ENCODE measurements at regions not wholly inside any gene's neighbourhood (a gene's known extent, or its start where the extent isn't known, plus 50 kb on each side); places are given as distances from the start of the nearest gene placed in this dataset.
"Not testable (repeated sequence)": the region's sequence is repeated elsewhere in the genome, so short reads cannot be mapped to it uniquely, and the experiment has no call there.

DNA sequence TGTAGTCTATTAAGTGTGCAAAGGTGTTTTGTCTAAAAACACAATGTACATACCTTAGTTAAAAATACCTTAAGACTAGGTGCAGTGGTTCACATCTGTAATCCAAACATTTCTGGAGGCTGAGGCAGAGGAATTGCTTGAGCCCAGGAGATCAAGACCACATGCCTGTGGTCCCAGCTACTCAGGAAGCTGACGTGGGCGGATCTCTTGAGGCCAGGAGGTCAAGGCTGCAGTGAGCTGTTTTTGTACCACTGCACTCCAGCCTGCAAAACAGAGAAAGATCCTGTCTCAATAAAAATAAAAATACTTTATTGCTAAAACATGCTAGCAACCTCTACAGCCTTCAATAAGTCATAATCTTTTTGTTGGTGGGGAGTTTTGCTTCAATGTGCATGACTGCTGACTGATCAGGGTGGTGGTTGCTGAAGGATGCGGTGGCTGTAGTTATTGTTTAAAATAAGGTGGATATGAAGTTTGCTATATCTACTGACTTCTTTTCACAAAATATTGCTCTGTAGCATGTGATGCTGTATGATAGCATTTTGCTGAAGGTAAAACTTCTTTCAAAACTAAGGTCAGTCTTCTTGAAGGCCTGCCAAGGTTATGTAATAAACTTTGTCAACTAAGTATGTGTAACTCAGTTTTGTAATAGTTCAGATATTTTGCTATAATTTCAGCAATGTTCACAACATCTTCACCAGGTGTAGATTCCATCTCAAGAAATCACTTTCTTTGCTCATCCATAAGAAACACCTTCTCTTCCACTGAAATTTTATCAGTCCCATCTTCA lies 1238.0 kb upstream of the NRXN1 start:
- Histone ChIP-seq H3K36me3 (no peaks in the 10 kb centered on the region), H3K27me3 (no peaks in the 10 kb centered on the region), H3K4me1 (ENCODE audit: insufficient read depth) (no peaks in the 10 kb centered on the region), H3K4me3 (no peak overlapping the region), H3K27ac (no peak overlapping the region), H3K9me3 (no peaks in the 10 kb centered on the region)
- TF ChIP-seq POLR2A (IDR thresholded peaks at IDR 0.05) (no peak), EP300 (IDR thresholded peaks at IDR 0.05) (no peak)
- TF ChIP-seq, protein P1, sequence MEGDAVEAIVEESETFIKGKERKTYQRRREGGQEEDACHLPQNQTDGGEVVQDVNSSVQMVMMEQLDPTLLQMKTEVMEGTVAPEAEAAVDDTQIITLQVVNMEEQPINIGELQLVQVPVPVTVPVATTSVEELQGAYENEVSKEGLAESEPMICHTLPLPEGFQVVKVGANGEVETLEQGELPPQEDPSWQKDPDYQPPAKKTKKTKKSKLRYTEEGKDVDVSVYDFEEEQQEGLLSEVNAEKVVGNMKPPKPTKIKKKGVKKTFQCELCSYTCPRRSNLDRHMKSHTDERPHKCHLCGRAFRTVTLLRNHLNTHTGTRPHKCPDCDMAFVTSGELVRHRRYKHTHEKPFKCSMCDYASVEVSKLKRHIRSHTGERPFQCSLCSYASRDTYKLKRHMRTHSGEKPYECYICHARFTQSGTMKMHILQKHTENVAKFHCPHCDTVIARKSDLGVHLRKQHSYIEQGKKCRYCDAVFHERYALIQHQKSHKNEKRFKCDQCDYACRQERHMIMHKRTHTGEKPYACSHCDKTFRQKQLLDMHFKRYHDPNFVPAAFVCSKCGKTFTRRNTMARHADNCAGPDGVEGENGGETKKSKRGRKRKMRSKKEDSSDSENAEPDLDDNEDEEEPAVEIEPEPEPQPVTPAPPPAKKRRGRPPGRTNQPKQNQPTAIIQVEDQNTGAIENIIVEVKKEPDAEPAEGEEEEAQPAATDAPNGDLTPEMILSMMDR (IDR thresholded peaks at IDR 0.05), result no peak
- intact Hi-C loops (cut with DNase I), result no loop called here
- WGBS, 3 donors, result 35 to 46% (median 35%) methylated on average over 3 of the region's 3 CpGs
- DNase-seq, result no peak

DNA sequence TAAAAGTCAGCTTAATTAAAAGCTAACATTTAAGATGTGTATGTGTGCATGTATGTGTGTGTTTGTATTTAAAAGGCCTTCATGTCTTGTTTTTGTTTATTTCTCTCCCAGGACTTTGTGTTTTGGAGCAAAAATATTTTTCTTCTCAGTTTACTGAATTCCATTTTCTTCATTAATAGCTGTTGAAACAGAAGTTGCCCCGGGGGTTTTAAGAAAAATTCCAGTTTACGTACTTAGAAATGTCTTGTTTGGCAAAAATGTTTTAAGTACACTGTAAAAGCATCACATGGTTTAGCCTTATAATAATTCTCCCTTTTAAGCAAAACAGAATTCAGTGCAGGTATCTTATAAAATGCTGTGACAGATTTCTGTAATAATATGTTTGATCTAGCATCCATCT lies 1233.0 kb upstream of the NRXN1 start:
- TF ChIP-seq POLR2A (IDR thresholded peaks at IDR 0.05) (no peak), EP300 (IDR thresholded peaks at IDR 0.05) (no peak)
- TF ChIP-seq, protein P1 (IDR thresholded peaks at IDR 0.05), result no peak
- Histone ChIP-seq H3K27me3 (no peaks in the 10 kb centered on the region), H3K4me1 (ENCODE audit: insufficient read depth) (no peaks in the 10 kb centered on the region), H3K27ac (no peak overlapping the region), H3K9me3 (no peaks in the 10 kb centered on the region), H3K4me3 (no peak overlapping the region), H3K36me3 (no peaks in the 10 kb centered on the region)
- no peak for DNase-seq
- intact Hi-C loops (cut with DNase I), result no loop called here
- WGBS, 3 donors, result 41 to 60% (median 43%) methylated on average over 2 of the region's 2 CpGs

DNA sequence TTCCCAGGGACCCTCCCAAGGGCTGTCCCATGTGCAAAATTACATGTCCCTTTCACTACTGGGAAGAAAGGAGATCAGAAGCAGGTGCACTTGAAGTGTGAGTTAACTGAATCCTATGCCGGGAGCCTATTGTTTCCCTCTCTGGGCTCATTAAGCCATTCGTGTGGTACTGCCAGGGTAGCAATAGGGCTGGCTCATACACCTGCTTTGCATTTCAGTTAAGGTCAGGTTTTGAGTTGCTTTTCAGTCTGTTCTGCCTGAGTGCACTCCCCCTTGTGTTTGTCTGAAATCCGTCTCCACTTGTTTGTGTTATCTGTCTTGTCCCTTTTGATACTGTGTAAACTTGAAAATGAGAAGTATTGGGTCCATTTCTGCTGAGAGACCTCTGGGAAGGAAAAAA lies 1232.6 kb upstream of the NRXN1 start:
- H3K27ac ChIP-seq, result no peak overlapping the region
- no peaks in the 10 kb centered on the region for H3K4me1 ChIP-seq (ENCODE audit: insufficient read depth)
- no peak overlapping the region for H3K4me3 ChIP-seq
- DNase-seq, result no peak
- H3K9me3 ChIP-seq, result no peaks in the 10 kb centered on the region
- no peaks in the 10 kb centered on the region for H3K27me3 ChIP-seq
- 73 to 84% (median 80%) methylated on average over 3 of the region's 3 CpGs for WGBS, 3 donors
- H3K36me3 ChIP-seq, result no peaks in the 10 kb centered on the region
- TF ChIP-seq EP300 (IDR thresholded peaks at IDR 0.05), result no peak
- TF ChIP-seq, protein P1 (IDR thresholded peaks at IDR 0.05), result no peak
- no peak for TF ChIP-seq POLR2A (IDR thresholded peaks at IDR 0.05)
- intact Hi-C loops (cut with DNase I), result no loop called here

DNA sequence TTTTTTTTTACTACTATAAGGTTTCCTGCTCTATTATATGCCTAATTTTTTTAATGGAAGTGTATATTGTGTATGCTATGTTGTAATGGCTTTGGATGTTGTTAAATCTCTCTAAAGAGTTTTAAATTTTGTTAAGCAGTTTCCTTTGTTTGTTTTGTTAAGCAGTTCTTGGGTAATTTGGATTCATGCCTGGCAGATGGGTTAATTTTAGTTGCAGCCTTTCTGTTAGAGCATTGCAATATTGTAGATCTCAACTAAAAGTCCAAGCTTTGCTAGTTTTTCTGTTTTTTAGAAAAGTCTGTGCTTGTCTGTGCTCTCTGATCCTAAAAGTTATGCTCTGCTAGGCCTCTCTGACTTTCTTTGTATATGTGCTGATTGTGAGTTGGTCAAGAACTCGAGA lies 1229.0 kb upstream of the NRXN1 start:
- 62 to 69% (median 66%) methylated on average over 1 of the region's 1 CpG for WGBS, 3 donors
- no peak for TF ChIP-seq EP300 (IDR thresholded peaks at IDR 0.05)

DNA sequence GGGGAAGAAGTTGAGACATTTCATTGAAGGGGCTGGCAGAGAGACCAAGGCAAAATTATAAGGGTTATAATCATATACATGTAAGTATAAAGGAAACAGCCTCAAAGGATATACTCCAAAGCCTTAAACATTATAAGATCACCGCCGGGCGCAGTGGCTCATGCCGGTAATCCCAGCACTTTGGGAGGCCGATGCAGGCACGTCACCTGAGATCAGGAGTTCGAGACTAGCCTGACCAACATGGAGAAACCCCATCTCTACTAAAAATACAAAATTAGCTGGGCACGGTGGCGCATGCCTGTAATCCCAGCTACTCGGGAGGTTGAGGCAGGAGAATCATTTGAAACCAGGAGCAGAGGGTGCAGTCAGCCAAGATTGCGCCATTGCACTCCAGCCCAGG lies 1227.0 kb upstream of the NRXN1 start:
- H3K4me3 ChIP-seq; intact Hi-C loops (cut with DNase I); H3K27ac ChIP-seq; H3K36me3 ChIP-seq; DNase-seq; H3K9me3 ChIP-seq; H3K4me1 ChIP-seq (ENCODE audit: insufficient read depth); H3K27me3 ChIP-seq: not testable (repeated sequence)
- 89 to 95% (median 95%) methylated on average over 11 of the region's 11 CpGs for WGBS, 3 donors

More for the DNA sequence above, 1229.0 kb upstream of the NRXN1 start:
- intact Hi-C loops (cut with DNase I), result no loop called here
- no peaks in the 10 kb centered on the region for H3K36me3 ChIP-seq
- H3K4me3 ChIP-seq, result no peak overlapping the region
- no peaks in the 10 kb centered on the region for H3K27me3 ChIP-seq
- no peak for DNase-seq
- H3K27ac ChIP-seq, result no peak overlapping the region
- no peaks in the 10 kb centered on the region for H3K9me3 ChIP-seq
- H3K4me1 ChIP-seq (ENCODE audit: insufficient read depth), result no peaks in the 10 kb centered on the region
